GM18502 (cell line): ENCODE measurements at regions not wholly inside any gene's neighbourhood (a gene's known extent, or its start where the extent isn't known, plus 50 kb on each side); places are given as distances from the start of the nearest gene placed in this dataset.
"Not testable (repeated sequence)": the region's sequence is repeated elsewhere in the genome, so short reads cannot be mapped to it uniquely, and the experiment has no call there.

Source experiments
- ATAC-seq: cut with Tn5 transposase; IDR thresholded peaks from one replicate; pipeline ENCODE4 v1.9.1; 2021; ENCODE audit warnings: mild to moderate bottlenecking; ENCODE audit not compliant: unreplicated experiment, poor library complexity

DNA sequence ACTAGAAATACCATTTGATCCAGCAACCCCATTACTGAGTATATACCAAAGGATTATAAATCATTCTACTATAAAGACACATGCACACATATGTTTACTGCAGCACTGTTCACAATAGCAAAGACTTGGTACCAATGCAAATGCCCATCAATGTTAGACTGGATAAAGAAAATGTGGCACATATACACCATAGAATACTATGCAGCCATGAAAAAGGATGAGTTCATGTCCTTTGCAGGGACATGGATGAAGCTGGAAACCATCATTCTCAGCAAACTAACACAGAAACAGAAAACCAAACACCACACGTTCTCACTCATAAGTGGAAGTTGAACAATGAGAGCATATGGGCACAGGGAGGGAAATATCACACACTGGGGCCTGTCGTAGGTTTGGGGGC is 106.0 kb downstream of the SPATA18 start:
- not testable (repeated sequence) for ATAC-seq

DNA sequence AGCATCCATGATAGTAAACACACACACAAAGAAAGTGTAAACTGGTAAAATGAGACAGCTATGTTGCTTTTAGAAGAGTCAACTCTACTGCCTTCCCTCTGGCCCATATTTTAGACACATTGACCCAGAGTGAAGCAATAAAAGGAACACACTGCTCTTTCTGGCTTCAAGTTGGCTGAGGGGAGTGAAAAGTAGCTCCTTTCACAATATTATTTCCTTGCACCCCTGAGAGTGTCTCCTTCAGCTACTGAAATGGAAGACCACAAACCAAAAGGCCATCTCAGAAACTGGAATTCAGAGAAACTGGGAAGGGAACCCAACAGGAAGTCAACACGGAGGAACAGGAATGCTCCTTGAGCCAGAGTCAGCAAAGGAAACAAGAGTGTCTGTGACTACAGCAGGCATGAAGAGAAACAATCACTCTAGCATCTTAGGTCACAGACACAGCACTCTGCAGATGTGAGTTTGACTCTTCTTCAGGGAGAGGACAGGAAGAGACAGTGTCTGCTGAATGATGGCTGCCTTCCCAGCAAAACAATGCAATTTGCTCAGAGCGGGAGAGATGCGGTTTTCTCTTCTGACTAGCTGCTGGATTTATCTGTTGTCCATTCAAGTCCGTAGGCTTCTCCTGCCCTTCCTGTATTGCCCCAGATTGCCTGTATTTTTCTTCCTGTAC is 106.7 kb downstream of the SPATA18 start:
- ATAC-seq: no peak

DNA sequence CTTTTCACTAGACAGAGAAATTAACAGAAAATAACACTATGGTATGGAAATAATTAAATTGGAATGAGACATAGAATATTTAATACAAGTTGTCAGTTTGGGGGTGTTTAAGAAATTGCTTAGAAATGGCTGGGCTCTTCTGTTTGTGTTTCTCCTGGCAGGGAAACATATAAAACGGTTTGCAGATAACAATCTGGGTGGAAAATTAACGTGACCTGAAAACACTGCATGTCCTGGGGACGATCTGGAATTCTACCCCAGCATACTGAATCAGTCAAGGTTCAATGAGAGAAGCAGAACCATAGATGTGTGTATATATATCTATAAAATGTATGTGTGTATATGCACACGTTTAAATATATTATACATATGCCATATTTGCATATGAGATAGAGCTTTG is 109.8 kb downstream of the SPATA18 start:
- ATAC-seq: no peak

DNA sequence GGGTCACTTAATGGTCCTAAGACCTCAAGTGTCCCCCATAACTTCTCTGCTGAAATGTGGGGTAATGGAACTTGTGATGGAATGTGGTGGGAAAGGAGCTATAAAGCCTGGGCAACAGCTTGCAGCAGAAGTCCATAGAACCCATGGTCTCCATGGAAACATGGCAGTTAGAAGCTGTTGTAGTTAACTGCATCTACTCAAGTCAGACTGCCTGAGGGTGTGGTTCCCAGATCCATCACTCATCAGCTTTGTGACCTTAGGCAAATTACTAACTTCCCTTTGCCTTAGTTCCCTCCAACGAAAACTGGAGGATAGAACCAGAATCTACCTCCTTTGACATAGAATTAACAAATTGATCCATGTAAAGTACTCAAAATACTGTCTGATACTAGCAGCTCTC is 113.0 kb downstream of the SPATA18 start:
- no peak for ATAC-seq

DNA sequence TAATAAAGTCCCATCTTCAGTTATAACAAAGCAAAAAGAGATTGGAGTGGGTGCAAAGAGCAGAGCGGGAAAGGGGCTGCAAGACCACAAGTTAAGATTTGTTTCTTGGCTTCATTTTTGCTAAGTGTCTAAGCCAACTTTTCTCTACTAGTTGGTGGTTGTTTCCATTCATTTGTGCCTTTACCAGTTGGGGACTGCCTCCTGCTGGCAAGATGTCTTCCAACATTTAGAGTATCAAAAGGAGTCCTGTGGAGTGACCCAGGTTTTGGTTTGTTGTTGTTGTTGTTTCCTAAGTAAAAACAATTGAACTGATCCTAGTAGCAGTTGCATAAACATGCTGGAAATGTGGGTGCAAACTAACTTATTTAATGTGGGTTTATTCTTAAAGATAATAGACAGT is 121.1 kb downstream of the SPATA18 start:
- ATAC-seq: no peak

DNA sequence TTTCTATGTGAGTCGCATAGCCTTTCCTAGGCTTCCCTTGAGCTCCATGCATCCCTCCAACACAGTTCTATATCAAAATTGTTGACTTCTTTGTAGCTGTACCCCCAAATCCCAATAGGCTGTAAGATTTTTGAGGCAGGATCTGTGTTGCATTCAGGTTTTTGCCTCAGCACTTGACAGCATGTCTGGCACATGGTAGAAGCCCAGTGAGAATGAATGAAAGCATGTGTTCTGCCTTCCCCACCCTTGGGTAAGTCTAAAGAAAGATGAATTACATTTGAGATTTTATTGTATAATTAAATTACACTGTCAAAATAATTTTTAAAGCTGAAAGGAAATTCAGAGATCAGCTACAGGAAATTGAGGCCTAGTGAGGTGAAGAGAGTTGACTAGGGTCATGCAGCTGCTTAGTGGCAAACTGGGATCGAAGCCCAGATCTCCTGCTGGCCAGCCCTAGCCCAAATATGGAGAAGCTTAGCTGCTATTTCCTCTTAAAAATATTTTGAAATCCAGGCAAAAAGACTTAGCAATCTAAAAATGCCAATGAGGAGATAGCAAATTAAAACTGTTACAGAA is 122.5 kb downstream of the SPATA18 start:
- no peak for ATAC-seq

DNA sequence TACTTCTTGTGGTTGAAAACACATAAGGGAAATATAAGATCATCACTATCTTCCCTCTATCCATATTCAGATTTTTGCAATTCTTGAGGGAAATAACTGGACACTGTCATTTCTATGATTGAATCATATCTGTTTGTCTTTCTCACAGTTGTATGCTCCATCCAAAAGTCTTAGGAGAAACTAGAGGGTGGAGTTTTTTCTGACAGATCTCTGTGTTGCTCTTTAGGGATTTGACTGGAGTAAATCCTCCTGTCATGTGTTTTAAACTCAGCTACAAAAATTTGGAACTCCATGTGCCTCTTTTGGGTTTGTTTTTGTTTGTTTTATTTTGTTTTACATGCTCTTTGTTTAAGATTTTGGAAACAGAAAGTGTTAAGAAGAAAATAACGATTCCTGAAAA is 136.5 kb downstream of the SPATA18 start:
- no peak for ATAC-seq

DNA sequence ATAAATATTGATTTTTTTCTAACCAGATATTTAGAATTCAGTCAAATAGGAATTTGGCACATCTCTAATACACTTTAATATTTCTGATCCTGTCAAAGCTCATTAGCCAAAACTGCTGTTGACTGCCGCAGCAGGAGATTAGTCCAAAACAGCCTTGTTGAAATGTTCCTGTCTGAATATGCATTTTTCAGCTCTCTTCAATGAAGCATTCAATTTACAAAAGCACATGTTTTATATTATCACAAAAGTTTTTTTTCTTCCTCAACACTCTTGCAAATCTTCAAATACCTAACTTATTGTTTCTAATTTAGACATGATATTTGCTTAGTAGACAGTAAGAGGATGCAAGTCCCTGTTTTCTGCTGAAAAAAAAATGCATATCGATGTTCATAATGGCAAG is 140.9 kb downstream of the SPATA18 start:
- ATAC-seq: no peak

DNA sequence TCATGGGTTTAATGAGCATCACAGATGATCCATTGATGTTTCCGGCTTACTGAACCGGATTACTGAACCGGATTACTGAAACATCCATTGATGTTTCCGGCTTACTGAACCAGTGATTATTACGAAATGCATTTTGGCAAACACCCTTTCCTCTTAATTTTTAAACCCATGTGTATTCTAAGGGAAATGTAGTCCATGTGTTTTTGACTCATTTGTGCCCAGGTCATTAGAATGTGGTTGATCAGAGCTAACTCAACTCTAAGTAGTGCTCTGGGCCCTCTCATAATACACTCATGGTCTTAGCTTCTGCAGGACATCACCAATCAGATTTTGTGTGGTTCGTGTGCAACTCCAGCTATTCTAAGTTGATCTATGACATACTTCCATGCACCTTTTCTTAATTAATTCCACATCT is 141.6 kb downstream of the SPATA18 start:
- no peak for ATAC-seq

DNA sequence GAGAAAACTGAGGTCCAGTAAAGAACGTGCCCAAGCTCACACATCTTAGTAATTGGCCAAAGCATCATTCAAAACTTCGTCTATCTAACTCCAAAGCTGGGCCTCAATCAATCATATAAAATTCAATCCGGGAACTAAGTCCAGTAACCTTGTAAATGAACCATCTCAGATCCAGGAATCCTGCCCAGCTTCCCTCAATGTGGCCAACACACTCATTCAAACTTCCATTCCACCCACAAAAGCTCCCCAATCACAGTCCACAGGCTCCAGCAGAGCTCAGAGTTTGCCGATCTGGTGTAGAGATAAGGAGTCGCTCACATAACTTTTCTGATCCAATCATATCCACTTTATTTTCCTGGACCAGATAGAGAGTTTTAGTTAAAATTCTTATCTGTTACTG is 144.8 kb downstream of the SPATA18 start:
- no peak for ATAC-seq

DNA sequence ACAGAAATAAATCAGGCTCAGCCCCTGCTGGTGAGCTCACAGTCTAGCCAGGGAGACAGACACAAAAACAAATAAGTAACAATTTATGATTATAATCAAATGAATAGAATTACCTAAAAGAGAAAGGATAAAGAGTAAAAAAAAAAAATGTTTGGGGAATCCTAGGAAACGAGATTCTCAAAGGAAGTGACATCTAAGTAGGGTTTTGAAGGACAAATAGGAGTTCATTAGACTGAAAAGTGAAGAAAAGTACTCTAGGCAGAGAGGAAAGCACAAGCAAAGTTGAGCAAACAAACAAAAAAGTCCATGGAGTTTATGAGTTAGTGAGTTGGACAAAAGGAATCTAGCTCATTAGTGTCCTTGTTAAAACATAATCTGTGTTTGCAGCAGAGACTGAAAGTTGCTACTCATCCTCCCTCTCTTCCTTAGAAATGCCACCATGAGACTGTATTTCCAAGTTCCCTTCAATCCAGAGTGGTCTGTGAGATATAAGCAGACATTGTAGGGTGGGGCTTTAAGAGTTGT is 145.6 kb downstream of the SPATA18 start:
- no peak for ATAC-seq

DNA sequence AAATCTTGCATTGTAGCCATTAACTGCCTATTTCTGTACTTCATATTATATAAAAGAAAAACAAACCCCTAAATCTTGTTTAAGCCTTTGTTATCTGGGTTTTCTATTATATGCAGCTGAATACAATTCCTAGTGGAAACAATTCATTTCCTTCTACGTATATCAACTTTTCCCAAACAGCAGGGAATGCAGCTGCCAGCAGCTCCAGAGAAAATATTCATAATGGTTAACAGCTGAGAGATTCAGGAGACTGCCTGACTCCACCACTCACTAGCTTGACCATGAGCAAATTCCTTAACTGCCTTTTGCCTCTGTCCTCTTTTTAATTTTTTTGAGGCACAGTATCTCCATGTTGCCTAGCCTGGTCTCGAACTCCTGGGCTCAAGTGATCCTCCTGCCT is 146.2 kb downstream of the SPATA18 start:
- no peak for ATAC-seq

DNA sequence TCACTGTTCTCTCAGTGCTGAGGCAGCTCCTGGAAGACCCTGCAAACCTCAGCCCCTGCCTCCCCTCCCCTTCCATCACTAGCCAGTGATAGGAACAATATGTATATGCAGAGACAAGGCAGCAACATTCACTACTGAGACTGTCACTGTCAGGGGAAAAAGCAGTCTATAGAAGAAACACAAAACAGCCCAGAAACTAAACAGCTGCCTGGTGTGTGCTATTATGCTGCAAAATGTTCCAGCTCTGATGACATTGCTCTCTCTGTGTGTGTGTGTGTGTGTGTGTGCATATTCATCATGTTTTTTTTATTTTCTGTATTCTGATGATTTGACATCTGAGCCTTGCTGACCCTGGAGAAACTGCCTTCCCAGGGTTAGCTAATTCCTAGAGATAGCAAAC is 147.2 kb downstream of the SPATA18 start:
- no peak for ATAC-seq

DNA sequence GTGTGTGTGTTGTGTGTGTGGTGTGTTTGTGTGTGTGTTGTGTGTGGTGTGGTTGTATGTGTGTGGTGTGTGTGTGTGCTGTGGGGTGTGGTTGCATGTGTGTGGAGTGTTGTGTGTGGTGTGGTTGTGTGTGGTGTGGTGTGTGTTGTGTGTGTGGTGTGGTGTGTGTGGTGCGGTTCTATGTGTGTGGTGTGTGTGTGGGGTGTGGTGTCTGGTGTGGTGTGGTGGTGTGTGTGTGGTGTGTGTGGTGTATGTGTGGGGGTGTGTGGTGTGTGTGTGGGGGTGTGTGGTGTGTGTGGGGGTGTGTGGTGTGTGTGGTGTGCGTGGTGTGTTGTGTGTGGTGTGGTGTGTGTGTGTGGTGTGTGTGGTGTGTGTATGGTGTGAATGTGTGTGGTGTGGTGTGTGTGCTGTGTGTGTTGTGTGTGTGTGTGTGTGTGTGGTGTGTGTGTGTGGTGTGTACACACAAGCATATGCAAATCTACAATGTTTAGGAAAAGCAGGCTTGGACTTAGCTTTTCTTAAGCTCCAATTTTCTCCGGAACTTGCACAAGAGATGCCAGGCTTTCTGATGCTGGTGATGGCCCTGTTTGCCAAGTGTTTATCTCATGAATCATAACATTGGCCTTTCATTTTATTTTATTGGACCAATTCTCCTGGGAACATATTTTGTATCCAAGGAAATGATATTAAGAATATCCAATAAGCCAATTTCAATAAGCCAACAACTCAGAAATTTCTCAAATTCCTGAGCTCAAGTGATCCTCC is 148.7 kb downstream of the SPATA18 start:
- ATAC-seq: no peak

DNA sequence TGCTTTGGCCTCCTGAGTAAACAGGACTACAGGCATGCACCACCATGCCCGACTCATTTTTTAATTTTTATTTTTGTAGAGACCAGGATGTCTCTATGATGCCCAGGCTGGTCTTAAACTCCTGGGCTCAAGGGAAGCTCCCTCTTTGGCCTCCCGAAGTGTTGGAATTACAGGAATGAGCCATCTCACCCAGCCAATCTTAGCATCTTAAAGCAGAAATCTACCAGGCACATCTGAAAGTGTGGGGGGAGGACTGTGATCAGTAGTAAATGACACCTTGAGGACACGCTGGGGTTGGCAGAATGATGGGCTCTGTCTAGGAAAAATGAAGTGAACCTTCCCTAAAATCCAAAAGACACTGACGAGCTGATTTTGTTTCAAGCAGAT is 149.2 kb downstream of the SPATA18 start:
- no peak for ATAC-seq

DNA sequence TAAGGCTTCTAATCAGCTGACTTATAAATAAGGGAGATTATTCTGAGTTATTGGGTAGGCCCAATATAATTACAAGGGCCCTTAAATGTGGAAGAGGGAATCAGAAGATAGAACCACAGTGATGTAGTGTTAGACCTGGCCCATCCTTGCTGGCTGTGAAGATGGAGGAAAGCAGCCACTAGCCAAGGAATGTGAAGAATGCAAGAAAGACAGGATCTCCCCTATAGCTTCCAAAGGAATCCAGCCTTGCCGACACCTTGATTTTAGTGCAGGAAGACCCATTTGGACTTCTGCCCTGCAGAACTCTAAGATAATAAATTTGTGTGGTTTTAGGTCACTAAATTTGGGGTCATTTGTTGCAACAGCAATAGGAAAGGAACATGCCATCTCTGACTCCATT is 150.6 kb downstream of the SPATA18 start:
- no peak for ATAC-seq

DNA sequence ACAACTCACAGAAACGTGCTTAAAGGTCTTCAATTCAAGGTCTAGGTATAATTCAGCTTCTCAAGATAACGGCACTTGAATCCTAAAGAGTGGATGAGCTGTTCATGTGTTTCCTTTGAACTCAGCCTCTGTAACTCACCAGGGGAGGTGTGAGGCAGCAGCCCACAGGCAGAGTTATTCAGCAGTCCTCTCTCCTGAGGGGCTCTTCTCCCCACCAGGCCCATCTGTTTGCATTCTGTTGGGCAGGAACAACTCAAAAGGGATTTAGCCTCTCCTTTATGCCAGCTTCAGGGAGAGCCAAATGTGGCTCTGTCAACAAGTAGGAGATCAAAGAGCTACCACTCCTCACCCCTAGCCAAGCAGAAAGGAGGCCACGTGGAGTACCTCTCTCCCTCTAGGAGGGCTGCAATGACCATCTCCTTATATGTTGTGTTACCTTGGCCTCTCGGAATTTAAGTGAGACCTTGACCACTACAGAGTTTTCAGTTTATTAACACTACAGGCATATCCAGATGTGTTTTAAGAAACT is 151.2 kb downstream of the SPATA18 start:
- no peak for ATAC-seq

DNA sequence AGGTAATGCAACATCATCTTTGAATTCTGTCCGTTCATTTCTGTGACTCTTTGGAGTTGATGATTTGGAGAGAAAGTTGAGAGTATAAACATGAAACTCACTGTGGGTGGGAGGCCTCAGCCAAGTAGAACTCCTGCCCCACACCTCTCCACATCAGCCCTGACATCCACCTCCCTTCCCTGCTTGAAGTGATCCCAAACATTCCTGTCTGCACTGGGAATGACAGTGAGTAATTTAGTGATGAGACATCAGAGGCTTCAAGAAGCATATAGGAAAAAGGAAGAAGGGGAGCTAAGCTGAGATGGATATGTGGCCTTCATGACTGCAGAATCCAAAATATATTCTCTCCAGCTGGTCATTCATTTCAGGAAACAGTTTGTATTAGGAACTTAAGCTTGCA is 151.8 kb downstream of the SPATA18 start:
- ATAC-seq: no peak

DNA sequence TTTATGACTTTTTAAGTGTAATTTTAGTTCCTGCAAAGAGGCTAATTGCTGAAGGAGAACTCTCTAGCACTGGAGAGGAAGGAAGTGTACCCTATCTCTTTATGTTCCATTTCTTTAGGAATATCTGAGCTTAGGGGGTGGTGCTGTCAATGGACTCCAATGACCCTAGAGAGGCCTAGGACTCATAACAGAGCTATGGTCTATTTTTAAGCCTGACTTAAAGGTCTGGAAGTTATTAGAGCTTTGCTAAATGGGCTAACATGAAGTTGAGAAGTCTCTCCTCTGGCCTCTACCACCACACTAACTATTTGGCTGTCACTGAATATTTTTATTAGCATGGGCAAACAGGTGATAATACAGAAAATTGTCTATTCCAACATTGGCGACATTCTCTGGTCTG is 152.2 kb downstream of the SPATA18 start:
- ATAC-seq: no peak

DNA sequence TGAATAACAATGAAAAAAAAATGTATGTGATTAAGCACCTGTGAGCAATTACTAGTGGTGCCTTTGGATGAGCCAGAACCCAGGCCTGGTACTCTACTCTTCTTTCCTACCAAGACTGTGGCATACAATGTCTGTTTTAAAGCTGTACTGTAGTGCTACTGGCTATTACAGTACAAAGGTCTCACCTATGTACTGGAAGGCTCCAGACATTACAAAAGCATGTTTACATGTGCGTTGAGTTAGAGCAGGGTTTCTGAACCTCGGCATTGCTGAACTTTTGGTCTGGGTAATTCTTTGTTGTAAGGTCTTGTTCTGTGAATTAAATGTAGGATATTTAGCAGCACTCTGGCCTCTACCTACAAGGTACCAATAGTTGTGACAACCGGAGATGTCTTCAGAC is 153.8 kb downstream of the SPATA18 start:
- ATAC-seq: no peak

DNA sequence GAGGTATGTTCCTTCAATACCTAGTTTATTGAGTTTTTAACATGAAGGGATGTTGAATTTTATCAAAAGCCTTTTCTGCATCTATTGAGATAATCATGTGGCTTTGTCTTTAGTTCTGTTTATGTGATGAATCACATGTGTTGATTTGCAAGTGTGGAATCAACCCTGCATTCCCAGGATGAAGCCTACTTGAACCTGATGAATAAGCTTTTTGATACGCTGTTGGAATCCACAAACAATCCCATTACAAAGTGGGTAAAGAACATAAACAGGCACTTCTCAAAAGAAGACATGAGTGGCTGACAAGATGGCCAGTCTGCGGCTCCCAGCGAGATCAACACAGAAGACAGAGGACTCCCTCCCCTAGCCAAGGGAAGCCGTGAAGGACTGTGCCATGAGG is 156.0 kb downstream of the SPATA18 start:
- not testable (repeated sequence) for ATAC-seq
